ENCODE measurements at regions not wholly inside any gene's neighbourhood (a gene's known extent, or its start where the extent isn't known, plus 50 kb on each side); places are given as distances from the start of the nearest gene placed in this dataset.
A peak's percentile ranks its signal among the peaks of the same experiment; 100 is the strongest.
"Not testable (repeated sequence)": the region's sequence is repeated elsewhere in the genome, so short reads cannot be mapped to it uniquely, and the experiment has no call there.

DNA sequence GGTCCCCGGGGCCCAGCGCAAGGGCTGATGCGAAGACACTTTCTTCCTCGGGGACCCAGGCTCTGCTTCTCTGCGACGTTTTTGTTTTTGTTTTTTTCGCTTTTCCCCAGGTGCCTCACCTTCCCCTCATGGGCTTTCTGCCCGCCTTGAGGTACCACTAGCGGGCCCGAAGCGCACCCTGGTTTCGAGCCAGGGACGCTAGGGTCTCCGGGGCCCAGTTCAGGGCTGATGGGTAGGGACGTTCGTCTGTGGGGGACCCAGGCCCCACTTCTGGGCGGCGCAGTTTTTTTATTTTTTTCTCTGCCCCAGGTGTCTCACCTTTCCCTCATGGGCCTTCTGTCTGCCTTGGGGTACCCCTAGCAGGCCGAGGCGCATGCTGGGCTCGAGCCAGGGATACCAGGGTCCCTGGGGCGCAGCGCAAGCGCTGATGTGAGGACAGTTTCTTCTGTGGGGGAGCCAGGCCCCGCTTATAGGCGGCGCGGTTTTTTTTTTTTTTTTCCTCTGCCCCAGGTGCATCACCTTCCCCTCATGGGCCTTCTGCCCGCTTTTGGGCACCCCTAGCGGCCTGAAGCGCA, 530.0 kb downstream of the FOXD4L4 start:
- not testable (repeated sequence) for DNase-seq (ENCODE audit: low read depth); H3K4me3 ChIP-seq (ENCODE audit: low read depth, low read length)

DNA sequence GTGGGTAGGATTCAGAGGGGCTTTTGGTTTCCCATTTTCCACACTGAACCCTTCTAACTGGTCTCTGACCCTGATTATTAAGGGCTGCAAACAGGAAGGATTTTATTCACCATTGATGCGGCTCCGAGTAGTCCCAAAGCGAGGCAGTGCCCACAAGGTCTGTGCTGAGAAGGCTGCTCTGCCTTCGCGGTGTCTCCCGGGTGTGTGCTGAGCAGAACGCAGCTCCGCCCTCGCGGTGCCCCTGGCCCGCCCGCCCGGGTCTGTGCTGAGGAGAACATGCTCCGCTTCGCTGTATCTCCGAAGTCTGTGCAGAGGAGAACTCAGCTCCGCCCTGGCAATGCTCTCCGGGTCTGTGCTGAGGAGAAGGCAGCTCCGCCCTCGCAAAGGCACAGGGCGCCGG, 530.7 kb downstream of the FOXD4L4 start:
- H3K4me3 ChIP-seq (ENCODE audit: low read depth, low read length); DNase-seq (ENCODE audit: low read depth): not testable (repeated sequence)

DNA sequence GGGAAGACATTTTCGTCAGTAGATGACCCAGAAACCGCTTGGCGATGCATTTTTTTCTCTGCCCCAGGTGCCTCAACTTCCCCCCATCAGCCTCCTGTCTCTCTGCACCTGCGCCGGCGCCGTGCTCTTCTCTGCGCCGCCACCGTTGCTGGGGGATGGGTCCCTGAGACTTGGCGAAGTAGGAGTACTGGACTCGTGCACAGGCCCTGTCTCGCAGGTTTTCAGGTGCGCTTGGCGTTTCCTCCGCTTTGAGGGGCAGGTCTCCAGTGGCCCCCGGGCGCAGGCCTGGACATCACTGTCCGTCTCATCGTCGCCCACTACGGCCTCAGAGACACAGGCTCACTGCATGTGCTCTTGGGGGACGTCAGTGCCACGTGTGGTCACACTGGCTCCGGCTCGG, 532.1 kb downstream of the FOXD4L4 start:
- not testable (repeated sequence) for DNase-seq (ENCODE audit: low read depth); H3K4me3 ChIP-seq (ENCODE audit: low read depth, low read length)

DNA sequence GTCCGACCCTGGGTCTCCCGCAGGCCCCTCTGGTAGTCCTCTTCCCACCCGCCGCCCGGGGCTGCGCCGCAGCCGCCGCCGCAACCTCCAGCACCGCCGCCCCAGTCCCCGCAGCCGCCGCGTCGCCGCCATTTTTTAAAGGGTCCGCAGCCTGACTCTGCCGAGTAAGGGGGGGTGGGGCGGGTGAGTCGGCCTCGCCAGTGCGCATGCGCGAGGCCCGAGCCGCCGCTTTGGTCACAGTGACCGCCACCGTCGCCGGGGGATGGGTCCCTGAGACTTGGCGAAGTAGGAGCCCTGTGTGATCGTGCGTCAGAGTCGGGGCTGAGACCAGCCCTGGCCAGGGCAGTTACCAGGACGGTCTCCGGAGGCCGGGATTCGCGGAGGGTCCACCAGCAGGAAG, 532.8 kb downstream of the FOXD4L4 start:
- DNase-seq (ENCODE audit: low read depth) = not testable (repeated sequence)
- H3K4me3 ChIP-seq (ENCODE audit: low read depth, low read length) = peak overlapping the region; percentile 44

DNA sequence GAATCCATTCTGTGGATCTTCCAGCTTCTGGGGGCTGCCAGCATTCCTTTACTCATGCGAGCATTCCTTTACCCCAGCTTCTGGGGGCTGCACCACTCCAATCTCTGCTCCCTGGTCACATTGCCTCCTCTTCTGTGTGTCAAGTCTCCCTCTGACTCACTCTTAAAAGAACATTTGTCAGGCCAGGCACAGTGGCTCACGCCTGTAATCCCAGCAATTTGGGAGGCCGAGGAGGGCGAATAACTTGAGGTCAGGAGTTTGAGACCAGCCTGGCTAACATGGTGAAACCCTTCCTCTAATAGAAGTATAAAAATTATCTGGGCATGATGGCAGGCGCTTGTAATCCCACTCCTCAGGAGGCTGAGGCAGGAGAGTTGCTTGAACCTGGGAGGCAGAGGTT, 541.9 kb downstream of the FOXD4L4 start:
- not testable (repeated sequence) for H3K4me3 ChIP-seq (ENCODE audit: low read depth, low read length); DNase-seq (ENCODE audit: low read depth)
